Neural progenitor cell (in vitro differentiated cells): ENCODE measurements at regions not wholly inside any gene's neighbourhood (a gene's known extent, or its start where the extent isn't known, plus 50 kb on each side); places are given as distances from the start of the nearest gene placed in this dataset.

ENCODE experiments used
- DNase-seq: peaks from one replicate; pipeline ENCODE4 v3.0.0-alpha.2; 2016; ENCODE audit warnings: low spot score
- H2AFZ ChIP-seq: fragments of 200-600 bp; sonication (generic); replicated peaks from 2 replicates; pipeline ENCODE4 v1.6.1; 2016; ENCODE audit warnings: antibody characterized with exemption
- H3F3A ChIP-seq: fragments of 200-600 bp; sonication (generic); 2 replicates; pipeline ENCODE4 v1.6.1; 2016; ENCODE audit warnings: antibody characterized with exemption, low read depth
- H3K27ac ChIP-seq: fragments of 200-600 bp; sonication (generic); 2 replicates; pipeline ENCODE4 v1.5.1; 2016; ENCODE audit warnings: mild to moderate bottlenecking
- H3K27me3 ChIP-seq: fragments of 200-600 bp; sonication (generic); 2 replicates; pipeline ENCODE4 v1.6.1; 2016; ENCODE audit warnings: mild to moderate bottlenecking, moderate library complexity
- H3K36me3 ChIP-seq: fragments of 200-600 bp; sonication (generic); 2 replicates; pipeline ENCODE4 v1.5.1; 2016
- H3K4me1 ChIP-seq: fragments of 200-600 bp; sonication (generic); 2 replicates; pipeline ENCODE4 v1.6.1; 2016; ENCODE audit warnings: mixed run types
- H3K4me2 ChIP-seq: fragments of 200-600 bp; sonication (generic); 2 replicates; pipeline ENCODE4 v1.6.1; 2016
- H3K4me3 ChIP-seq: fragments of 200-600 bp; sonication (generic); 2 replicates; pipeline ENCODE4 v1.5.1; 2016
- H3K79me2 ChIP-seq: fragments of 200-600 bp; sonication (generic); 2 replicates; pipeline ENCODE4 v1.6.1; 2016; ENCODE audit warnings: low read depth
- H3K9ac ChIP-seq: fragments of 200-600 bp; sonication (generic); 2 replicates; pipeline ENCODE4 v1.6.1; 2016
- H3K9me3 ChIP-seq: fragments of 200-600 bp; sonication (generic); 2 replicates; pipeline ENCODE4 v1.5.1; 2016; ENCODE audit warnings: low read depth
- H4K20me1 ChIP-seq: fragments of 200-600 bp; sonication (generic); 2 replicates; pipeline ENCODE4 v1.6.1; 2016; ENCODE audit warnings: low read depth
- H3K27ac Mint-ChIP-seq: 3 replicates; pipeline ENCODE4 v1.8.0; 2021; ENCODE audit warnings: mixed read lengths
- H3K27me3 Mint-ChIP-seq: 2 replicates; pipeline ENCODE4 v1.8.0; 2022; ENCODE audit warnings: low read depth, mild to moderate bottlenecking, inconsistent platforms, moderate library complexity, mixed read lengths; ENCODE audit not compliant: insufficient read depth
- H3K36me3 Mint-ChIP-seq: 3 replicates; pipeline ENCODE4 v1.8.0; 2021; ENCODE audit warnings: mixed read lengths
- H3K4me1 Mint-ChIP-seq: 3 replicates; pipeline ENCODE4 v1.8.0; 2021; ENCODE audit warnings: mixed read lengths
- H3K4me3 Mint-ChIP-seq: 3 replicates; pipeline ENCODE4 v1.8.0; 2021; ENCODE audit warnings: mild to moderate bottlenecking, moderate library complexity, mixed read lengths
- H3K9me3 Mint-ChIP-seq: 3 replicates; pipeline ENCODE4 v1.8.0; 2020; ENCODE audit warnings: mixed read lengths
- EZH2 ChIP-seq: fragments of 200-600 bp; sonication (generic); IDR thresholded peaks from 2 replicates; pipeline ENCODE4 v1.6.1; 2017; ENCODE audit warnings: antibody characterized with exemption, mild to moderate bottlenecking, moderate library complexity
- EZH2phosphoT487 ChIP-seq: fragments of 200-600 bp; sonication (generic); IDR thresholded peaks from 2 replicates; pipeline ENCODE4 v1.6.1; 2017; ENCODE audit warnings: antibody characterized with exemption
- TF ChIP-seq, protein P1 (sequence below): fragments of 200-600 bp; sonication (generic); IDR thresholded peaks from 2 replicates; pipeline ENCODE4 v1.5.1; 2017; ENCODE audit warnings: antibody characterized with exemption, mild to moderate bottlenecking

DNA sequence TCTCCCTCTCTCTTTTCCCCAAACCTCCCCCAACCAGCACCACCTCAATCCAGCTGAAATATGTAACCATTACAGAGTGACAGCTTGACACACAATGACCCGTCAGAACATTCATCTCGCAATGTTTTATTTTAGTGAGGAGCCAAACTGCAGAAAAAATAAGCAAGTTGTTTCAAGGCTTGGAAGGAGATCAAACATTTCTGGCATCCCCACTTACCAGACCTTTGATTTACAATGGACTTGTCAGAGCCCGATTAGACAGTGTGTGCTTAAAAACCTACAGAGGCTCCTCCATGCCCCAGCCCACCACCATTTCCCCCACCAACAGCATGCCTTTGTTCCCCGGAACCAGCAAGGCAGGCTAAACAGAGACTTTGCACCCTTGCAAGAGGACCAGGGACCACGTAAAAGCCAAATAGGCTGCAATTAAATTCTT is 382.8 kb upstream of the ZNF507 start:
- H3K9me3 Mint-ChIP-seq, result no peaks in the 10 kb centered on the region
- H3K4me1 Mint-ChIP-seq, result peaks cover 2% of the 10 kb centered on the region
- no peaks in the 10 kb centered on the region for H4K20me1 ChIP-seq
- no peaks in the 10 kb centered on the region for H3K4me1 ChIP-seq
- no peak overlapping the region for H3K27ac Mint-ChIP-seq
- H3K36me3 Mint-ChIP-seq, result no peaks in the 10 kb centered on the region
- H3F3A ChIP-seq, result no peaks in the 10 kb centered on the region
- H3K4me3 Mint-ChIP-seq, result no peak overlapping the region
- TF ChIP-seq, protein P1, sequence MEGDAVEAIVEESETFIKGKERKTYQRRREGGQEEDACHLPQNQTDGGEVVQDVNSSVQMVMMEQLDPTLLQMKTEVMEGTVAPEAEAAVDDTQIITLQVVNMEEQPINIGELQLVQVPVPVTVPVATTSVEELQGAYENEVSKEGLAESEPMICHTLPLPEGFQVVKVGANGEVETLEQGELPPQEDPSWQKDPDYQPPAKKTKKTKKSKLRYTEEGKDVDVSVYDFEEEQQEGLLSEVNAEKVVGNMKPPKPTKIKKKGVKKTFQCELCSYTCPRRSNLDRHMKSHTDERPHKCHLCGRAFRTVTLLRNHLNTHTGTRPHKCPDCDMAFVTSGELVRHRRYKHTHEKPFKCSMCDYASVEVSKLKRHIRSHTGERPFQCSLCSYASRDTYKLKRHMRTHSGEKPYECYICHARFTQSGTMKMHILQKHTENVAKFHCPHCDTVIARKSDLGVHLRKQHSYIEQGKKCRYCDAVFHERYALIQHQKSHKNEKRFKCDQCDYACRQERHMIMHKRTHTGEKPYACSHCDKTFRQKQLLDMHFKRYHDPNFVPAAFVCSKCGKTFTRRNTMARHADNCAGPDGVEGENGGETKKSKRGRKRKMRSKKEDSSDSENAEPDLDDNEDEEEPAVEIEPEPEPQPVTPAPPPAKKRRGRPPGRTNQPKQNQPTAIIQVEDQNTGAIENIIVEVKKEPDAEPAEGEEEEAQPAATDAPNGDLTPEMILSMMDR, result no peak
- TF ChIP-seq EZH2phosphoT487 (no peak), EZH2 (no peak)
- no peak overlapping the region for H3K27ac ChIP-seq
- peaks cover 8% of the 10 kb centered on the region for H3K27me3 Mint-ChIP-seq
- no peaks in the 10 kb centered on the region for H3K9me3 ChIP-seq
- no peaks in the 10 kb centered on the region for H3K36me3 ChIP-seq
- H3K4me3 ChIP-seq, result no peak overlapping the region
- H2AFZ ChIP-seq, result peak overlapping the region; percentile 70
- no peak for DNase-seq
- no peak overlapping the region for H3K9ac ChIP-seq
- H3K27me3 ChIP-seq, result no peaks in the 10 kb centered on the region
- no peaks in the 10 kb centered on the region for H3K79me2 ChIP-seq
- no peak overlapping the region for H3K4me2 ChIP-seq

DNA sequence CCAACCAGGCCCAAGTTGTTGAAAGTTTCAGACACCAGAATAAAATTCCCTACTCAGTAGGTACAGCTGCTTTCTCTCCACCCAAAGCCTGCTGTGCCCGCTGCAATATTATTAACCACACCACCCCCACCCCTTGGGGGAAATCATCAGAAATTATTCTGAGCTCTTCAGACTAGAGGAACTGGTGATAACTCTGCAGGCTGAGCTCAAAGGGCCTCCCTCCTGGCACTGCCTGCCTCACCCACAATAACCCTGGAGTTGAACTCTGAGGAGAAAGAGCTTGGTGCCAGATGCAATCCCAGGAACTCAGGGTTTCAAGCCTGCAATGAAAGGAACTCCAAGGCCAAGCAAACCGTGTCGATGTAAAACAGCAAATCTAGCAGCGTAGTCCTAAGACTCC is 381.7 kb upstream of the ZNF507 start:
- H3K4me2 ChIP-seq, result no peak overlapping the region
- H2AFZ ChIP-seq, result no peak overlapping the region
- Mint-ChIP-seq H3K4me1 (peaks cover 2% of the 10 kb centered on the region), H3K27ac (no peak overlapping the region), H3K9me3 (no peaks in the 10 kb centered on the region), H3K4me3 (no peak overlapping the region), H3K27me3 (peaks cover 8% of the 10 kb centered on the region), H3K36me3 (no peaks in the 10 kb centered on the region)
- no peak overlapping the region for H3K4me3 ChIP-seq
- H3K27ac ChIP-seq, result no peak overlapping the region
- H3K36me3 ChIP-seq, result no peaks in the 10 kb centered on the region
- no peak for DNase-seq
- no peaks in the 10 kb centered on the region for H4K20me1 ChIP-seq
- no peaks in the 10 kb centered on the region for H3K4me1 ChIP-seq
- no peaks in the 10 kb centered on the region for H3K79me2 ChIP-seq
- H3F3A ChIP-seq, result no peaks in the 10 kb centered on the region
- H3K9ac ChIP-seq, result no peak overlapping the region
- H3K9me3 ChIP-seq, result no peaks in the 10 kb centered on the region
- H3K27me3 ChIP-seq, result no peaks in the 10 kb centered on the region
- TF ChIP-seq, protein P1, result no peak
- TF ChIP-seq EZH2phosphoT487 (no peak), EZH2 (no peak)

DNA sequence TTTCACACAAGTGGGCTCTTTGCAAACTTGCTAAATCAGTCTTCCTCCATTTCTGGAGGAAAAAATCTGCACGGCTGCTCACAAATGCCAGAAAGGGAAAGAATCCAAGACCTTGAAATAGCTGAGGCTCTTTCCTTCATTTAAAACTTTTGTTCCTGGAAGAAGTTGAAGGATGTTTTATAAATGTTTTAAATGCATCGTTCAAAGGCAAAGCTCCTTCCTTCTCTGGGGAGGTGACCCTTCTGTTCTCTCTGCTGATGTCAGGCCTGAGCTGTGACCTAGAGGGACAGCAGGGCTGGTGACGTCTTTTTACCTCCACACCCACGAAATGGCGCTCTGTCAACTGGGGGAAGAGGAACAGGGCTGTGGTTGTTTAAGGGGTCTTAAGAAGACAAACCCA is 376.4 kb upstream of the ZNF507 start:
- Histone ChIP-seq H3K27me3 (no peaks in the 10 kb centered on the region), H4K20me1 (no peaks in the 10 kb centered on the region), H3K27ac (no peak overlapping the region), H2AFZ (no peak overlapping the region), H3K4me1 (no peaks in the 10 kb centered on the region), H3K36me3 (no peaks in the 10 kb centered on the region), H3K79me2 (no peaks in the 10 kb centered on the region), H3K9me3 (no peaks in the 10 kb centered on the region), H3K4me2 (no peak overlapping the region), H3F3A (no peaks in the 10 kb centered on the region), H3K4me3 (no peak overlapping the region), H3K9ac (no peak overlapping the region)
- Mint-ChIP-seq H3K27ac (no peak overlapping the region), H3K4me3 (no peak overlapping the region), H3K27me3 (peaks cover 4% of the 10 kb centered on the region), H3K36me3 (no peaks in the 10 kb centered on the region), H3K4me1 (no peaks in the 10 kb centered on the region), H3K9me3 (peaks cover 2% of the 10 kb centered on the region)
- no peak for DNase-seq
- TF ChIP-seq, protein P1, result no peak
- TF ChIP-seq EZH2phosphoT487 (no peak), EZH2 (no peak)
